K562 (cell line): ENCODE measurements at regions not wholly inside any gene's neighbourhood (a gene's known extent, or its start where the extent isn't known, plus 50 kb on each side); places are given as distances from the start of the nearest gene placed in this dataset.
A peak's percentile ranks its signal among the peaks of the same experiment; 100 is the strongest.

Experiments used
- ATF6 ChIP-seq: sonication (generic); formaldehyde crosslinking; IDR thresholded peaks from 2 replicates; pipeline ENCODE4 v1.4.0; 2020; ENCODE audit warnings: mild to moderate bottlenecking, missing genetic modification reagents
- BHLHE40 ChIP-seq: IDR thresholded peaks from 2 replicates; pipeline ENCODE4 v1.6.1; 2011; ENCODE audit warnings: low read length, improper control_type of control experiment
- CCNT2 ChIP-seq: IDR thresholded peaks from 2 replicates; pipeline ENCODE4 v1.6.1; 2011; ENCODE audit warnings: borderline replicate concordance, low read depth, mild to moderate bottlenecking, moderate library complexity, mixed read lengths, low read length; ENCODE audit not compliant: insufficient read length; ENCODE audit errors: extremely low read depth
- DLX4 ChIP-seq: fragments of 250-450 bp; sonication (Bioruptor Pico); IDR thresholded peaks from 2 replicates; pipeline ENCODE4 v1.6.1; 2021; ENCODE audit warnings: mild to moderate bottlenecking
- FOXA1 ChIP-seq: fragments of 450-650 bp; IDR thresholded peaks from 2 replicates; pipeline ENCODE4 v1.6.1; 2016; ENCODE audit warnings: mild to moderate bottlenecking, borderline replicate concordance
- FUS ChIP-seq: fragments of 200-400 bp; formaldehyde crosslinking; optimal IDR thresholded peaks from 2 replicates; pipeline ENCODE3; 2017; ENCODE audit warnings: low read depth, low read length
- HMGN3 ChIP-seq: IDR thresholded peaks from 2 replicates; pipeline ENCODE4 v1.6.1; 2011; ENCODE audit warnings: borderline replicate concordance, low read depth, mild to moderate bottlenecking, mixed read lengths, low read length; ENCODE audit not compliant: insufficient read length; ENCODE audit errors: extremely low read depth
- HNRNPL ChIP-seq: fragments of 200-400 bp; formaldehyde crosslinking; IDR thresholded peaks from 2 replicates; pipeline ENCODE4 v1.6.1; 2017; ENCODE audit warnings: low read depth, mild to moderate bottlenecking, low read length
- KDM4B ChIP-seq, 2 experiments: fragments of 450-650 bp in 1 of 2; sonication (generic) in 1 of 2; IDR thresholded peaks; 2 replicates each; pipeline ENCODE4 v1.6.1; 2016 to 2017; ENCODE audit warnings: borderline replicate concordance in 2 of 2, antibody characterized with exemption in 1 of 2, low read depth in 1 of 2, mild to moderate bottlenecking in 1 of 2
- KDM5B ChIP-seq: fragments of 200-600 bp; sonication (generic); IDR thresholded peaks from 2 replicates; pipeline ENCODE4 v1.6.1; 2012; ENCODE audit warnings: low read depth, mild to moderate bottlenecking, moderate library complexity, low read length, control low read depth, inconsistent platforms; ENCODE audit not compliant: insufficient replicate concordance
- PATZ1 ChIP-seq: fragments of 250-450 bp; sonication (Bioruptor Pico); IDR thresholded peaks from 2 replicates; pipeline ENCODE4 v1.5.0; 2020; ENCODE audit warnings: mild to moderate bottlenecking, borderline replicate concordance
- PBX2 ChIP-seq, 2 experiments: IDR thresholded peaks in 1 of 2; conservative IDR thresholded peaks in 1 of 2; 2 replicates each; pipeline ENCODE4 v1.6.1; 2016; ENCODE audit warnings: low read depth in 2 of 2, mild to moderate bottlenecking in 1 of 2, missing compliant biosample characterization in 1 of 2, missing genetic modification characterization in 1 of 2, moderate library complexity in 1 of 2
- PCBP1 ChIP-seq: fragments of 200-400 bp; formaldehyde crosslinking; IDR thresholded peaks from 2 replicates; pipeline ENCODE4 v1.6.1; 2018; ENCODE audit warnings: mild to moderate bottlenecking, low read depth, low read length; ENCODE audit not compliant: poor library complexity, severe bottlenecking
- RBBP5 ChIP-seq: fragments of 200-600 bp; sonication (generic); IDR thresholded peaks from 2 replicates; pipeline ENCODE4 v1.6.1; 2012; ENCODE audit warnings: borderline replicate concordance, mild to moderate bottlenecking, low read length, control low read depth, inconsistent platforms; ENCODE audit not compliant: insufficient read depth, poor library complexity, severe bottlenecking
- RBFOX2 ChIP-seq: fragments of 200-400 bp; formaldehyde crosslinking; IDR thresholded peaks from 2 replicates; pipeline ENCODE4 v1.6.1; 2017; ENCODE audit warnings: low read depth, mild to moderate bottlenecking, low read length, moderate library complexity
- SMAD1 ChIP-seq: fragments of 150-350 bp; IDR thresholded peaks from 2 replicates; pipeline ENCODE4 v1.6.1; 2014; ENCODE audit warnings: low read length, low read depth; ENCODE audit not compliant: partially characterized antibody
- SRSF3 ChIP-seq: fragments of 200-400 bp; formaldehyde crosslinking; IDR thresholded peaks from 2 replicates; pipeline ENCODE4 v1.6.1; 2016; ENCODE audit warnings: mild to moderate bottlenecking, low read length, moderate library complexity; ENCODE audit not compliant: insufficient read depth
- ZNF57 ChIP-seq: fragments of 450-650 bp; formaldehyde crosslinking; IDR thresholded peaks from 2 replicates; pipeline ENCODE4 v1.4.0; 2020; ENCODE audit warnings: mild to moderate bottlenecking, moderate library complexity

- TF ChIP-seq SRSF3 (no peak), PCBP1 (peak; percentile 64), CCNT2 (no peak), FUS (peak; percentile 96), KDM5B (peak; percentile 0), RBBP5 (no peak), ZNF57 (CRISPR knock-in tag) (no peak), BHLHE40 (no peak), DLX4 (CRISPR knock-in tag) (0 out of 2 replicates have a peak, but pooled peaks have one; percentile 62), PATZ1 (no peak), SMAD1 (no peak), PBX2 (CRISPR knock-in tag; IDR thresholded peaks at IDR 0.05; ENCODE audit: low read depth) (no peak), PBX2 (tag; conservative IDR thresholded peaks at IDR 0.05; ENCODE audit: low read depth) (no peak), ATF6 (CRISPR knock-in tag) (peak; percentile 57), KDM4B (IDR thresholded peaks at IDR 0.05; ENCODE audit: borderline replicate concordance in 2 of 2, low read depth in 1 of 2) (no peak), RBFOX2 (no peak; the same call in 1 of the 2 replicates), HNRNPL (peak; percentile 88; the same call in 1 of the 2 replicates), HMGN3 (no peak), FOXA1 (no peak)
These were observed 128.5 kb downstream of the HFE start (continued) for GRCh38 chr6:26215585-26216358.
